AML-193 (cell line): ENCODE measurements at regions not wholly inside any gene's neighbourhood (a gene's known extent, or its start where the extent isn't known, plus 50 kb on each side); places are given as distances from the start of the nearest gene placed in this dataset.

ENCODE experiments used
- DNase-seq, 2 experiments: peaks; one replicate each; lab custom pipeline; 2025; lab: John Stamatoyannopoulos, UW

- DNase-seq: no peak
Measured at GRCh38 chr3:159845737-159846136, 142.9 kb upstream of the IL12A start.

- no peak for DNase-seq
Measured at GRCh38 chr3:159846255-159846654, 142.4 kb upstream of the IL12A start.

GRCh38 chr3:159848348-159849118 lies 140.1 kb upstream of the IL12A start:
- no peak for DNase-seq

- peak in 1 of 2 experiments; percentile 5 for DNase-seq
Measured at GRCh38 chr3:159850481-159850880, 138.2 kb upstream of the IL12A start.

- DNase-seq: no peak
Measured at GRCh38 chr3:159852266-159852665, 136.4 kb upstream of the IL12A start.

GRCh38 chr3:159852821-159853505 lies 135.7 kb upstream of the IL12A start:
- DNase-seq: no peak

GRCh38 chr3:159853506-159853864 lies 135.2 kb upstream of the IL12A start:
- DNase-seq: no peak

- DNase-seq: no peak
Measured at GRCh38 chr3:159854500-159855124, 134.0 kb upstream of the IL12A start.

GRCh38 chr3:159855599-159856346 lies 132.9 kb upstream of the IL12A start:
- no peak for DNase-seq

GRCh38 chr3:159856590-159857104 lies 132.0 kb upstream of the IL12A start:
- no peak for DNase-seq

GRCh38 chr3:159857840-159858239 lies 130.8 kb upstream of the IL12A start:
- DNase-seq: no peak

GRCh38 chr3:159858650-159859049 lies 130.0 kb upstream of the IL12A start:
- no peak for DNase-seq

- DNase-seq: no peak
Measured at GRCh38 chr3:159859424-159859823, 129.2 kb upstream of the IL12A start.

- no peak for DNase-seq
Measured at GRCh38 chr3:159859836-159860235, 128.8 kb upstream of the IL12A start.

- no peak for DNase-seq
Measured at GRCh38 chr3:159860269-159861116, 128.1 kb upstream of the IL12A start.

- no peak for DNase-seq
Measured at GRCh38 chr3:159861369-159861987, 127.2 kb upstream of the IL12A start.

GRCh38 chr3:159865041-159865579 lies 123.5 kb upstream of the IL12A start:
- no peak for DNase-seq

- no peak for DNase-seq
Measured at GRCh38 chr3:159866201-159866746, 122.4 kb upstream of the IL12A start.

- no peak for DNase-seq
Measured at GRCh38 chr3:159867372-159867771, 121.3 kb upstream of the IL12A start.

- no peak for DNase-seq
Measured at GRCh38 chr3:159870723-159871122, 117.9 kb upstream of the IL12A start.
